ENCODE measurements at regions not wholly inside any gene's neighbourhood (a gene's known extent, or its start where the extent isn't known, plus 50 kb on each side); places are given as distances from the start of the nearest gene placed in this dataset.

DNA sequence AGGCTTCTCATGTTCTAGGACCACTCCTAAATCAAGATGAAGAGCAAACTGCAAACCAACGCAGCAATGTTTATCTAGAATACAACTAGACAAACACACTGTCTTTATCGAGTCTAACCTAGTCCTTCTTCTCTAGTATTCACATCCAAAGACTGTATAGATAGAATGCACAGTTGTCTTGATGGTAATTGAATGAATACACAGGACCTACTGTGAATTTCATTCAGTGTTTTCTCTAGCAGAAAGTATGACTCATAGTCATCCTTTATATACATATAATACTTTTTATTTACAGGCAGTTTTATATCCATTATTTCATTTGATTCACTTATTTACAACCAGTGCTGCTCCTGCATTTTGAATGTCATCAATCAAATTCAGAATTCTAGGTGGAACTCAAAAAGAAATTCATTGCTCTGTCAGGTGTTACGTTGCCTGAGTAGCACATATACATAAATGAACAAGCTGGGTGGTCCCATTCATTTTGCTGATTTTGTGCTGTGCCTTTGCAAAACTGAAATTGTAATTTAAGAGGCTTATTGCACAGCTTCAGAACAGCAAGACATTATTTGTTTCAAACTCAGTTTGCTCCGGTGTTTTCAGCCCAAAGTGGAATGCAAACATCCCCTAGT lies 374.8 kb downstream of the EPHA4 start:
- TF ChIP-seq, protein P1, sequence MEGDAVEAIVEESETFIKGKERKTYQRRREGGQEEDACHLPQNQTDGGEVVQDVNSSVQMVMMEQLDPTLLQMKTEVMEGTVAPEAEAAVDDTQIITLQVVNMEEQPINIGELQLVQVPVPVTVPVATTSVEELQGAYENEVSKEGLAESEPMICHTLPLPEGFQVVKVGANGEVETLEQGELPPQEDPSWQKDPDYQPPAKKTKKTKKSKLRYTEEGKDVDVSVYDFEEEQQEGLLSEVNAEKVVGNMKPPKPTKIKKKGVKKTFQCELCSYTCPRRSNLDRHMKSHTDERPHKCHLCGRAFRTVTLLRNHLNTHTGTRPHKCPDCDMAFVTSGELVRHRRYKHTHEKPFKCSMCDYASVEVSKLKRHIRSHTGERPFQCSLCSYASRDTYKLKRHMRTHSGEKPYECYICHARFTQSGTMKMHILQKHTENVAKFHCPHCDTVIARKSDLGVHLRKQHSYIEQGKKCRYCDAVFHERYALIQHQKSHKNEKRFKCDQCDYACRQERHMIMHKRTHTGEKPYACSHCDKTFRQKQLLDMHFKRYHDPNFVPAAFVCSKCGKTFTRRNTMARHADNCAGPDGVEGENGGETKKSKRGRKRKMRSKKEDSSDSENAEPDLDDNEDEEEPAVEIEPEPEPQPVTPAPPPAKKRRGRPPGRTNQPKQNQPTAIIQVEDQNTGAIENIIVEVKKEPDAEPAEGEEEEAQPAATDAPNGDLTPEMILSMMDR (IDR thresholded peaks at IDR 0.05; ENCODE audit: poor library complexity) = no peak
- TF ChIP-seq EZH2 (IDR thresholded peaks at IDR 0.05; ENCODE audit: borderline replicate concordance) = no peak
- no peak for TF ChIP-seq EZH2phosphoT487 (IDR thresholded peaks at IDR 0.05; ENCODE audit: low read depth, severe bottlenecking, unreplicated experiment)

Data from hepatocyte (in vitro differentiated cells).